PC-3 (cell line): ENCODE measurements at regions not wholly inside any gene's neighbourhood (a gene's known extent, or its start where the extent isn't known, plus 50 kb on each side); places are given as distances from the start of the nearest gene placed in this dataset.

Experiments used
- CTCF ChIP-seq: fragments of 300-600 bp; sonication (generic); conservative IDR thresholded peaks from 2 replicates; pipeline ENCODE4 v1.5.1; 2017; ENCODE audit warnings: antibody characterized with exemption, low read depth, mild to moderate bottlenecking, low read length
- EZH2 ChIP-seq: fragments of 300-600 bp; sonication (generic); IDR thresholded peaks from one replicate; pipeline ENCODE4 v1.6.1; 2017; ENCODE audit warnings: antibody characterized with exemption, mild to moderate bottlenecking, low read length; ENCODE audit not compliant: unreplicated experiment

- no peak for TF ChIP-seq EZH2
- no peak for TF ChIP-seq CTCF
These were observed 409.2 kb upstream of the TMPO start for GRCh38 chr12:98106031-98106683.
